Epithelial cell of esophagus (primary cell): ENCODE measurements at regions not wholly inside any gene's neighbourhood (a gene's known extent, or its start where the extent isn't known, plus 50 kb on each side); places are given as distances from the start of the nearest gene placed in this dataset.

ENCODE experiments used
- DNase-seq: peaks from one replicate; pipeline ENCODE4 v3.0.0; 2010; ENCODE audit warnings: low read depth
- H3K4me3 ChIP-seq: 2 replicates; pipeline ENCODE4 v1.5.1; 2011; ENCODE audit warnings: mild to moderate bottlenecking, low read length, control low read depth
- TF ChIP-seq, protein P1 (sequence below): IDR thresholded peaks from 2 replicates; pipeline ENCODE4 v1.5.1; 2011; ENCODE audit warnings: low read depth, mild to moderate bottlenecking, low read length, control low read depth, inconsistent platforms; ENCODE audit not compliant: insufficient read depth; ENCODE audit errors: missing control alignments

DNA sequence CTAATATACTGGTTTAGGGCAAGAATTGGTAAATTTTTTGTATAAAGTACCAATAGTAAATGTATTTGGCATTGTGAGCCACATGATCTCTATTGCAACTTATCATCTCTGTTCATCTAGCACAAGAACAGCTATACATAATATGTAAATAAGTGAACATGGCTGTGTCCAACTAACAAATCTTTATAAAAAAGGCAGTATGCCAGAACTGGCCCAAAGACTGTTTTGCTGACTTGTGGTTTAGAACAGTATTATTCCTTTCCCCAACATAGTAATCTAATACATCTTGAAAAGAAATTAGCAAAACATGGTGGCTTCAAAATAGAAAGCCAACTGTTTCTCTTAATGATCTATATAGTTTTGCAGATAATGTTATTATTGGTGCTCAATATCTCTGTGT, 441.4 kb upstream of the CELF4 start:
- DNase-seq = no peak
- no peak overlapping the region for H3K4me3 ChIP-seq
- TF ChIP-seq, protein P1, sequence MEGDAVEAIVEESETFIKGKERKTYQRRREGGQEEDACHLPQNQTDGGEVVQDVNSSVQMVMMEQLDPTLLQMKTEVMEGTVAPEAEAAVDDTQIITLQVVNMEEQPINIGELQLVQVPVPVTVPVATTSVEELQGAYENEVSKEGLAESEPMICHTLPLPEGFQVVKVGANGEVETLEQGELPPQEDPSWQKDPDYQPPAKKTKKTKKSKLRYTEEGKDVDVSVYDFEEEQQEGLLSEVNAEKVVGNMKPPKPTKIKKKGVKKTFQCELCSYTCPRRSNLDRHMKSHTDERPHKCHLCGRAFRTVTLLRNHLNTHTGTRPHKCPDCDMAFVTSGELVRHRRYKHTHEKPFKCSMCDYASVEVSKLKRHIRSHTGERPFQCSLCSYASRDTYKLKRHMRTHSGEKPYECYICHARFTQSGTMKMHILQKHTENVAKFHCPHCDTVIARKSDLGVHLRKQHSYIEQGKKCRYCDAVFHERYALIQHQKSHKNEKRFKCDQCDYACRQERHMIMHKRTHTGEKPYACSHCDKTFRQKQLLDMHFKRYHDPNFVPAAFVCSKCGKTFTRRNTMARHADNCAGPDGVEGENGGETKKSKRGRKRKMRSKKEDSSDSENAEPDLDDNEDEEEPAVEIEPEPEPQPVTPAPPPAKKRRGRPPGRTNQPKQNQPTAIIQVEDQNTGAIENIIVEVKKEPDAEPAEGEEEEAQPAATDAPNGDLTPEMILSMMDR = no peak

- TF ChIP-seq, protein P1 = no peak
- H3K4me3 ChIP-seq = no peak overlapping the region
- DNase-seq = no peak
Observed at GRCh38 chr18:38006541-38006940, 440.9 kb upstream of the CELF4 start.

- H3K4me3 ChIP-seq = no peak overlapping the region
- TF ChIP-seq, protein P1 = no peak
- peak; percentile 32 for DNase-seq
Observed at GRCh38 chr18:37997695-37998094, 432.1 kb upstream of the CELF4 start.

DNA sequence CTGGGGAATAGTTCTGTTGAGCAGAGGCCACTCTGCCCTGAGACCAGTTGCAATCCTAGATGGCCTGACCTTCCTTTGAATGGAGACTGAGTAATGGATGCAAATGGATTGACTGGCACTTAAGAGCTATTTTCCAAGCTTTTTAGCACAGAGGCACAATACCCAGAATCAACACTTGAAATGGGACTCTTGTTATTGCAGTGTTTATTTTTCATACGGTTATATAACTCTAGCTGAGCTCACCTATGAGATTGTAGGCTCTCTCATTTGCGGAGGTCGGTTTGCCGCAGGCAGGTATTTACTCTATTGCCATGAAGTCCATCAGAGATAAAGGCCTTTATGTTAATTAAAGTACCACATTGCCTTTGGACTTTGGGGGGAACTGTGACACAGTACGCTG, 422.3 kb upstream of the CELF4 start:
- DNase-seq = no peak
- TF ChIP-seq, protein P1 = no peak
- H3K4me3 ChIP-seq = no peak overlapping the region

DNA sequence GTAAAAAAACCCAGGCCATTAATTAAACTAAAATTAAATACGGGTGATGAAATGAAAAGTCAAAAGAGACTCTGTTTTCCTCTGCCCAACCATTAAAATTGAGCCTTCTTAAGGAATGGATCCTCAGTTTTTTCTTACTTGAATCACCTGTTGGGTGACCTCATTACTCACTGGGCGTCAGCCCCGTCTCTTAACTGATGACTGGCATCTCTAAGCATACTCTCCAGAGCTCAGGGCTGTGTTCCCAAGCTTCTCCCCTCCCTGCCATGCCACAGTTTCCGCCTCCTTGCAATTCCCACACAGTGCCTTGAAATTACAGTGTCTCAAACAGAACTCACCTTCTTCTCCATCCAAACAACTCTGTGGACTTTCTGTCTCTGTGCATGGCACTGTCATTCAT, 421.1 kb upstream of the CELF4 start:
- TF ChIP-seq, protein P1 = no peak
- H3K4me3 ChIP-seq = no peak overlapping the region
- peak; percentile 51 for DNase-seq

- no peak for DNase-seq
- TF ChIP-seq, protein P1 = no peak
- H3K4me3 ChIP-seq = no peak overlapping the region
Observed at GRCh38 chr18:37985126-37985525, 419.5 kb upstream of the CELF4 start.

DNA sequence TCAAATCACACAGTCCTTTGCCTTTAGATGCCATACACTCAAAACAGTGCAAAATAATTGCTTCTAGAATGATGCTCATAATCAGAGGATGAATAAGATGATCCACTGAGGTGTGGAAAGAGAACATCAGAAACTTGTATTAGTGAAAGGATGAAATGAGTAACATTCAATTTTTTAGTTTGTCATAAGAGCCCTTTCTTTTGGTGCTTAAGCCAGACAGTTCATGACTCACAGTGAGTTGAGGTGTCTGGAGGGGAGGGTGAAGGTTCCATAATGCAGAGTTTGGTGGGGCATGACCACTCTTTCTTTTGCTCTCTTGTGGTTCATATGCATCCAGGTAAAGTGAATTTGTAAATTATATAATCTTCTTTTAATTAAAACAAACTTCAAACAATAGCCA, 415.0 kb upstream of the CELF4 start:
- no peak overlapping the region for H3K4me3 ChIP-seq
- DNase-seq = no peak
- TF ChIP-seq, protein P1 = no peak
